ENCODE measurements at regions not wholly inside any gene's neighbourhood (a gene's known extent, or its start where the extent isn't known, plus 50 kb on each side); places are given as distances from the start of the nearest gene placed in this dataset.

- no peak for DNase-seq (ENCODE audit: low spot score)
These were observed 64.5 kb upstream of the B3GAT1 start for GRCh38 chr11:134476435-134477021.

- no peak for DNase-seq (ENCODE audit: low spot score)
These were observed 63.9 kb upstream of the B3GAT1 start for GRCh38 chr11:134475951-134476350.

- no peak for DNase-seq (ENCODE audit: low spot score)
These were observed 62.9 kb upstream of the B3GAT1 start for GRCh38 chr11:134474942-134475341.

- DNase-seq (ENCODE audit: low spot score), result no peak
These were observed 62.2 kb upstream of the B3GAT1 start for GRCh38 chr11:134474070-134474860.

- peak; percentile 57 for DNase-seq (ENCODE audit: low spot score)
These were observed 59.8 kb upstream of the B3GAT1 start for GRCh38 chr11:134471716-134472455.

GRCh38 chr11:134471087-134471715, 59.2 kb upstream of the B3GAT1 start:
- DNase-seq (ENCODE audit: low spot score), result no peak

GRCh38 chr11:134470238-134470637, 58.2 kb upstream of the B3GAT1 start:
- no peak for DNase-seq (ENCODE audit: low spot score)

GRCh38 chr11:134469627-134470026, 57.6 kb upstream of the B3GAT1 start:
- peak; percentile 25 for DNase-seq (ENCODE audit: low spot score)

- no peak for DNase-seq (ENCODE audit: low spot score)
These were observed 56.8 kb upstream of the B3GAT1 start for GRCh38 chr11:134468796-134469195.

GRCh38 chr11:134468081-134468668, 56.1 kb upstream of the B3GAT1 start:
- DNase-seq (ENCODE audit: low spot score), result no peak

- DNase-seq (ENCODE audit: low spot score), result no peak
These were observed 54.8 kb upstream of the B3GAT1 start for GRCh38 chr11:134466610-134467567.

- no peak for DNase-seq (ENCODE audit: low spot score)
These were observed 54.1 kb upstream of the B3GAT1 start for GRCh38 chr11:134466156-134466555.

- DNase-seq (ENCODE audit: low spot score), result no peak
These were observed 53.1 kb upstream of the B3GAT1 start for GRCh38 chr11:134464981-134465730.

- DNase-seq (ENCODE audit: low spot score), result no peak
These were observed 52.2 kb upstream of the B3GAT1 start for GRCh38 chr11:134464196-134464595.

- no peak for DNase-seq (ENCODE audit: low spot score)
These were observed 51.7 kb upstream of the B3GAT1 start for GRCh38 chr11:134463716-134464115.

All from cerebellar cortex (tissue), 1 donor.